SJCRH30 (cell line): ENCODE measurements at regions not wholly inside any gene's neighbourhood (a gene's known extent, or its start where the extent isn't known, plus 50 kb on each side); places are given as distances from the start of the nearest gene placed in this dataset.
"Not testable (repeated sequence)": the region's sequence is repeated elsewhere in the genome, so short reads cannot be mapped to it uniquely, and the experiment has no call there.

Experiments used
- DNase-seq, 2 experiments: peaks; one replicate each; pipeline ENCODE4 v3.0.0-alpha.2; 2015 to 2020
- H3K27ac ChIP-seq: fragments of 250-450 bp; sonication (Bioruptor Pico); 2 replicates; pipeline ENCODE4 v1.5.1; 2020; ENCODE audit warnings: mild to moderate bottlenecking, moderate library complexity
- H3K27me3 ChIP-seq: fragments of 250-450 bp; sonication (Bioruptor Pico); 2 replicates; pipeline ENCODE4 v1.5.1; 2020; ENCODE audit warnings: mild to moderate bottlenecking, moderate library complexity
- H3K36me3 ChIP-seq: fragments of 250-450 bp; sonication (Bioruptor Pico); 2 replicates; pipeline ENCODE4 v1.5.1; 2020; ENCODE audit warnings: mild to moderate bottlenecking, moderate library complexity
- H3K4me1 ChIP-seq: fragments of 250-450 bp; sonication (Bioruptor Pico); 2 replicates; pipeline ENCODE4 v1.5.1; 2020; ENCODE audit warnings: mild to moderate bottlenecking, moderate library complexity
- H3K4me3 ChIP-seq: fragments of 250-450 bp; sonication (Bioruptor Pico); 2 replicates; pipeline ENCODE4 v1.5.1; 2020; ENCODE audit warnings: mild to moderate bottlenecking, moderate library complexity
- H3K9me3 ChIP-seq: fragments of 250-450 bp; sonication (Bioruptor Pico); replicated peaks from 2 replicates; pipeline ENCODE4 v1.5.1; 2020; ENCODE audit warnings: mild to moderate bottlenecking, moderate library complexity

DNA sequence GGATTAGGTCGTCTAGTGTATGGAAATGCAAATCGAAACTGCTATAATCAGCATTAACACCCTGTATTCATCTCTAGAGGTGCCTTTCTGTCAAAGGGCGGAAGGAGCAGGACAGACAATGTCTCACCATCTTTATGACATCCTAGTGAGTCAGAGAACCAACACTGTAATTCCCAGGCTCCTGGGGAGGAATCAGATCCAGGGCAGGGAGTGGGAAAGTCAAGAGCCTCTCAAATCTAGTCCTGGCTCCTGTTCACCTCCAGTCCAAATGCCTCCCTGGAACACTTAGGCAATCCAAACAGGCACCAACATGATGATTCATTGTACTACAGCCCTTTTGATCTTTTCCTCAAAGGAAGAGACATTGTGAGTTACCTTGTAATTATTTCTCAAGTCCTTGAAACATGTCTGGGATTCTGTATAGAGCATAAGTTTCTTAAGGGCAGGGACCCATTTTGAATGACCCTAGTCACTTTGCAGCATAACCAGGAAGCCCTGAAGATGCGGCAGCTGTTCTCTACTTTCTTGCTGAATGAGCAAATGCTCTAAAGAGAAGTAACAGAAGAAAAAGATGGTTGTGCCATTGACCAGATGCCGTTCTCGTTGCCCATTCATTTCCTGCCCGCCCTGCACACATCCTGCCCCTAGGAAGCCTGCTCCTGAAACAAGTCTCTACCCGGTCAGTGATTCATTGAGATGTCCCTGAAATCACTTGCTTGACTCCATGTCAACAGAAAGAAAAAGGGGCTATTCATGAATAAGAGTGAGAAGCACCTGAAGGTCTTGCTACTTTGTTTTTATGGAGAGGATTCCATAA, 112.8 kb upstream of the JARID2 start:
- Histone ChIP-seq H3K4me1 (no peaks in the 10 kb centered on the region), H3K27ac (no peak overlapping the region), H3K36me3 (no peaks in the 10 kb centered on the region), H3K9me3 (no peaks in the 10 kb centered on the region), H3K27me3 (no peaks in the 10 kb centered on the region), H3K4me3 (no peak overlapping the region)
- no peak for DNase-seq

DNA sequence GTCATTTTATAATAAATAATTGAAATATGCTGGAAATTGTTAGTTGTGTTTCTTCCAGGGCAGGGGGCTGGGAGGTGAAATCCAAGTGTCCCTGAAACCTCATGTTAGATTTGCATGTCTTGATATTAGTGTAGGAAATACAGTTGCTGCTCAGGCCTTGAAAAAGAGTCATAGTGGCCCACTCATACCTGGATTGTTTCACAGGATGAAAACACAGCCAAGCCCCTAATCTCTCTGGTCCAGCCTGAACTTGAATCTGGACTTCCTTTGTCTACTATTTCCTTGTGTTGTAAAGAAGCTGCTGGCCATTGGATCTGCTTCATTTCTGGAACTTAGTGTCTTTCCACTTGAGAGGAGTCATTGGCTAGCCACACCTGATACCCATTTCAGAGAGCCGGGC, 108.8 kb upstream of the JARID2 start:
- no peak for DNase-seq
- Histone ChIP-seq H3K27ac (no peak overlapping the region), H3K36me3 (no peaks in the 10 kb centered on the region), H3K27me3 (no peaks in the 10 kb centered on the region), H3K4me1 (no peaks in the 10 kb centered on the region), H3K9me3 (no peaks in the 10 kb centered on the region), H3K4me3 (no peak overlapping the region)

DNA sequence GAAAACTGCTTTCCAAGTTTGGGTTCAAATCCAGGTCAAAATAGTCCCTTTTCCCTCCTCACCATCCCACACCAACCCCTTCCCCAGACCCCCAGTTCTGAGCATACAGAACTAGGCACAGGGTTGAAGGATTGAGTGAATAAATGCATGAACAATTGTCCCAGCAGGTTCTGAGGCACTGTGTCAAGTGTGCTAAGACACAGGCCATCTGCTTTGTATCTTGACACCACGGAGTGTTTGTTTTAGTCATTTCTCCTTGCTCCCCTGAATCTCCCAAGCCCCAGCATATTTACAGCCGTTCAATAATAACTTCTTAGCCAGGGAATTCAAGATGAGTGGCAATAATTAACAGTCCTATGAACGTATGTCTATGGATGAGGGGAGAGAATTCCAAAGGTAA, 102.8 kb upstream of the JARID2 start:
- Histone ChIP-seq H3K4me3 (no peak overlapping the region), H3K27ac (no peak overlapping the region), H3K4me1 (peaks cover 3% of the 10 kb centered on the region), H3K9me3 (no peaks in the 10 kb centered on the region), H3K36me3 (no peaks in the 10 kb centered on the region), H3K27me3 (no peaks in the 10 kb centered on the region)
- DNase-seq, result no peak

DNA sequence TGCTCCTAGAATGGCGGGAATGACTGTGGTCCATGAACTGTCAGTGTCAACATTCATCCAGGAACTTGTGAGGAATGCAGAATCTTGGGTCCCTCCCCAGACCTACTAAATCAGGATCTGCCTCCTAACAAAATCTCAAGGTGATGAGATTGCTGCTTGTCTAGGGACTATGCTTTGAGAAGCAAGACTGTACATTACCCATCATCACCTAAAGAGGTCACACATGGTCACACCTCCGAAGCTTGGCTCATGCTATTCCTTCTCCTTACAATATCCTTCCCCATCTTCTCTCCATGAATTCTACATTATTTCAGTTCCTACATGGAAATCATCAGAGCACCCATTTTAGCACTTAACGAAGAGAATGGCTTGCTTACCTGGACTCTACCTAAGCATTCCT, 102.3 kb upstream of the JARID2 start:
- Histone ChIP-seq H3K27me3 (no peaks in the 10 kb centered on the region), H3K36me3 (no peaks in the 10 kb centered on the region), H3K27ac (no peak overlapping the region), H3K4me1 (peaks cover 6% of the 10 kb centered on the region), H3K9me3 (no peaks in the 10 kb centered on the region), H3K4me3 (no peak overlapping the region)
- no peak for DNase-seq

DNA sequence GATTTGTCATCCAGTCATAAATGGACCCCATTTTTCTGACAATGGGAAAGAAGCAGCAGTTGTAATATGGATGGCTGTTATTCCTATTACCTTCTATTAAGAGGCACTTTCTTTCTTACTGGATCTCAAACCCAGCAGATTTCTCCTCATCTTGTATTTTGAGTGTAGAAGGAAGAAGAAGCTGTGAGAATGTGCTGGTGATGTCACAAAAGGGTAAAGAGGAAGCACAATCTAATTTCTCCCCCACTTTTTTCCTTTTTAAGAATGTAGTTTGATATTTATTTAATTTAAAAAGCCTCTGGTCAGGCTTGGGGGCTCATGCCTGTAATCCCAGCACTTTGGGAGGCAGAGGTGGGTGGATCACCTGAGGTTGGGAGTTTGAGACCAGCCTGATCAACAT, 100.0 kb upstream of the JARID2 start:
- Histone ChIP-seq H3K36me3 (no peaks in the 10 kb centered on the region), H3K27me3 (no peaks in the 10 kb centered on the region), H3K4me3 (no peak overlapping the region), H3K27ac (no peak overlapping the region), H3K4me1 (peaks cover 9% of the 10 kb centered on the region), H3K9me3 (no peaks in the 10 kb centered on the region)
- no peak for DNase-seq

DNA sequence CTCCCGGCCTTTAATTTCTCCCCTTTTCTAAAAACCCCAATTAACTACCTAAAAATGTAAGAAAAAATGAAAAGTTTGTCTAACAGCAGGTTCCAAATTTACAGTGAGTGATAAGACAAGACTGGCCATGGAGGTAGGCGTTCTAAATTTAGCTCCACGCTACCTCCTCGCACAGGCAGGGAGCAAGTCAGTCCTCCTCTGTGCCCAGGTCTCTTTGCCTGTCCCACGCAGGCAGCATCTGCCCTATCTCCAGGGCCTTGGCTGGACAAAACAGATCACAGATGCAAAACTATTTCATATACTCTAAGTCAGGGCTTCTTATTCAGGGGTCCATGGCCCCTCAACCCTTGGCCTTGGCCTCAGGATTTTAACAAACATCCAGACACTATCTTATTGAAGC, 98.0 kb upstream of the JARID2 start:
- Histone ChIP-seq H3K9me3 (no peaks in the 10 kb centered on the region), H3K36me3 (no peaks in the 10 kb centered on the region), H3K4me3 (no peak overlapping the region), H3K27me3 (no peaks in the 10 kb centered on the region), H3K4me1 (peaks cover 9% of the 10 kb centered on the region), H3K27ac (peak overlapping the region; percentile 31; the same call in 1 of the 2 replicates)
- no peak for DNase-seq

DNA sequence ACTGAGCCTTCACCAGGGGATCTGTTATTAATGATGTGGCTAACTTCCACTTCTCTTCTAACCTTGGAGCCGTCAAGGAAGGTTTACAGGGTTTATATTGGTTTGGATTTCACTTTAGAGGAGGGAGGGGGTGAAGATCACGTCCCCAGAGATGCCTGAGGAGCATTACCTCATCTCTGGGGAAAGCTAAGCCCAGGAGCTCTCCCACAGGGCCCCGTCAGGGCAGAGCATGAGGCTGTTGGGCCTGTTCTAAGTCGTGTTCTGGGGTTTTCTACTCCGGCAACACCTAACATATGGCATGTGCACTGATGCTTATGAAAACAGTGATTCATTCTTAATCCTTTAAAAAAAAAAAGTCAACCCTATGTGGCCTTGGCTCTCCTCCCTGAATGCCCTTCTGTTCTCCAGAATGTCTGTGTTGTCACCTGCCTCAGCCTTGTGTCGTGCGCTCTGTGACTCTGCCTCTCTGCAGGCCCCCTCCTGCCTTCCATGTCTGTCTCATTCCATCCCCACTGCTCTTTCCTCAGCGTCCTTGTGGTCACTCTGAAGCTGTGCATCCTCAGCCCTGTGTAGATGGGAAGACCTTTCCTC, 97.4 kb upstream of the JARID2 start:
- Histone ChIP-seq H3K9me3 (no peaks in the 10 kb centered on the region), H3K36me3 (no peaks in the 10 kb centered on the region), H3K4me1 (peaks cover 9% of the 10 kb centered on the region), H3K27me3 (no peaks in the 10 kb centered on the region), H3K4me3 (no peak overlapping the region), H3K27ac (peak overlapping the region; percentile 31; the same call in 1 of the 2 replicates)
- peak; percentile 73 to 81 for DNase-seq

DNA sequence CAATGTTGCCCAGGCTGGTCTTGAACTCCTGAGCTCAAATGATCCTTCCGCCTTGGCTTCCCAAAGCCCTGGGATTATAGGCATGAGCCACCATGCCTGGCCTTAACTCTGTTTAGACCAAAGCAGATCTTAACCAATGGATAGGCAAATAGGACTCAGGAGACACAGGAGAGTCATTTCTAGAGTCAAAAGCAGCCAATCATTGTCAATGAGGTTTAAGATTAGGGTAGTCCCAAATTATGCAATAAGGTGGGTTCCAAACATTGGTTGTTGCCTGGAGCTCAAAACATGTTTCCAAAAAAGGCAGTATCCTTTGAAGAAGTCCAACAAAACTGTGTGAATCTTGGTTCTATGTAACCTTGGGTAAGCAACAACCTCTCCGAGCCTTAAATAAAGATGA, 95.7 kb upstream of the JARID2 start:
- no peak overlapping the region for H3K27ac ChIP-seq
- no peak overlapping the region for H3K4me3 ChIP-seq
- no peak for DNase-seq
- H3K4me1 ChIP-seq, result peaks cover 9% of the 10 kb centered on the region
- H3K9me3 ChIP-seq, result no peaks in the 10 kb centered on the region
- H3K27me3 ChIP-seq, result no peaks in the 10 kb centered on the region
- H3K36me3 ChIP-seq, result no peaks in the 10 kb centered on the region

DNA sequence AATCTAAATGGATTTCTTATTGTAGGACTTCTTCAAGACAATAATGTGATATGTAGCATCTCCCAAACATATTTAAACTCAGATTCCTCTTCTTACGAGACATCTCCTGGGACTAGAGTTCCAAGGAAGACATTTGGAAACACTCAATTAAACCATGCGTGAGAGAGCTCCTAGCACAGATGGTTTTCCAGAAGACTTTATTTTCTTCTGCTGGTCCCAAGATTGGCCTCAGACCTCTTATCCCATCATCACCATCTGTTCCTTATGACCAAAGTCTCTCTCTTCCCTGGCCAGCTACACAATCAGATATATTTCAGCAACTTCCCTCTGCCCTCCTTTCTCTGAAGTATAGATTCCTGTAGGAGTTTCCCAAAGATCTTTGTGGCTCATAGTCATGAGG, 93.2 kb upstream of the JARID2 start:
- no peaks in the 10 kb centered on the region for H3K36me3 ChIP-seq
- H3K27me3 ChIP-seq, result no peaks in the 10 kb centered on the region
- peaks cover 9% of the 10 kb centered on the region for H3K4me1 ChIP-seq
- H3K27ac ChIP-seq, result no peak overlapping the region
- H3K9me3 ChIP-seq, result no peaks in the 10 kb centered on the region
- H3K4me3 ChIP-seq, result no peak overlapping the region
- no peak for DNase-seq

DNA sequence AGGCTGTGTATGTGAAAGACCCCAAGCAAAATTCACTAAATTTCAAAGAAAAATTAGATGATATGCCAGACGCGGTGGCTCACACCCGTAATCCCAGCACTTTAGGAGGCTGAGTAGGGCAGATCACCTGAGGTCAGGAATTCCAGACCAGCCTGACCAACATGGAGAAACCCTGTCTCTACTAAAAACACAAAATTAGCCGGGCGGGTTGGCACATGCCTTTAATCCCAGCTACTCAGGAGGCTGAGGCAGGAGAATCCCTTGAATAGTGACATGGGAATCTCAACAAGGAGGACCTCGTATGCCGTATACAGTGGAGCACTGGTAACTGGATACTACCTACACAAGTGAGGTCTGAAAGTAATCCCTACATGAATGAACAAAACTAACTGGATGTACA, 92.7 kb upstream of the JARID2 start:
- no peak overlapping the region for H3K4me3 ChIP-seq
- H3K27me3 ChIP-seq, result no peaks in the 10 kb centered on the region
- no peaks in the 10 kb centered on the region for H3K9me3 ChIP-seq
- H3K4me1 ChIP-seq, result peaks cover 5% of the 10 kb centered on the region
- no peaks in the 10 kb centered on the region for H3K36me3 ChIP-seq
- DNase-seq, result no peak
- H3K27ac ChIP-seq, result no peak overlapping the region

DNA sequence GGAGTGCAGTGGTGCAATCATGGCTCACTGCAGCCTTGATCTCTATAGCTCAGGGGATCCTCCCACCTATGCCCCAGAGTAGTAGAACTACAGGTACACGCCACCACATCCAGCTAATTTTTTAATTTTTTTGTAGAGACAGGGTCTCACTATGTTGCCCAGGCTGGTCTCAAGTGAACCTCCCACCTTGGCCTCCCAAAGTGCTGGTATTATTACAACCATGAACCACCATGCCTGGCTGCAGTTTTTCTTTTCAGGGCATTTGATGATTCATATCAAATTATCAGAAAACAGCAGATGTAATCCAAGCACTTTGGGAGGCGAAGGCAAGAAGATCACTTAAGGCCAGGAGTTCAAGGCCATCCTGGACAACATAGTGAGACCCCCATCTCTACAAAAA, 88.4 kb upstream of the JARID2 start:
- Histone ChIP-seq H3K9me3 (no peaks in the 10 kb centered on the region), H3K4me3 (no peak overlapping the region), H3K27ac (no peak overlapping the region), H3K27me3 (no peaks in the 10 kb centered on the region), H3K4me1 (no peaks in the 10 kb centered on the region), H3K36me3 (no peaks in the 10 kb centered on the region)
- no peak for DNase-seq

DNA sequence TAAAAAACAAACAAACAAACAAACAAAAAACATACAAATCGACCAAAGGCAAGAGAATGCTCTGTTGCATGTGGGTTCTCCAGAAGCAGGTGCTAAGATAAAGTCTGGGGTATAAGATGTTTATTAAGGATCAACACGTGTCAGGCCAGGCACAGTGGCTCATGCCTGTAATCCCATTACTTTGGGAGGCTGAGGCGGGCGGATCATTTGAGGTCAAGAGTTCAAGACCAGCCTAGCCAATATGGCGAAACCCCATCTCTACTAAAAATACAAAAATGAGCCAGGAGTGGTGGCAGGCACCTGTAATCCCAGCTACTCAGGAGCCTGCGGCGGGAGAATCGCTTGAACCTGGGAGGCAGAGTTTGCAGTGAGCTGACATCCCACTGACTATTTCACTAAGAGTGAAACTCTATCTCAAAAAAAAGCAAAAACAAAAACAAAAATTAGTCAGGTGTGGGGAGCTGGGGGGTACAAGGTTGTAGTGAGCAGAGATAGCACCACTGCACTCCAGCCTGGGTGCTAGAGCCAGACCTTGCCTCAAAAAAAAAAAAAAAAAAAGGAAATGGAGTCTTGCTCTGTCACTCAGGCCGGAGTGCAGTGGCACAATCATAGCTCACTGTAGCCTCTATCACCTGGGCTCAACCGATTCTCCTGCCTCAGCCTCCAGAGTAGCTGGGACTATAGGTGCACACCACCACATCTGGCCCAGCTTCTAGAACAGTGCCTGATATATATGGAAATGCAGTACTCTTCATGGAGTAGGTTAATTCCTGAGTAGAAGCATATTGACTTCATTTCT, 86.8 kb upstream of the JARID2 start:
- H3K4me3 ChIP-seq, result no peak overlapping the region
- no peaks in the 10 kb centered on the region for H3K4me1 ChIP-seq
- no peak for DNase-seq
- H3K27me3 ChIP-seq, result no peaks in the 10 kb centered on the region
- no peaks in the 10 kb centered on the region for H3K36me3 ChIP-seq
- no peak overlapping the region for H3K27ac ChIP-seq
- H3K9me3 ChIP-seq, result no peaks in the 10 kb centered on the region

DNA sequence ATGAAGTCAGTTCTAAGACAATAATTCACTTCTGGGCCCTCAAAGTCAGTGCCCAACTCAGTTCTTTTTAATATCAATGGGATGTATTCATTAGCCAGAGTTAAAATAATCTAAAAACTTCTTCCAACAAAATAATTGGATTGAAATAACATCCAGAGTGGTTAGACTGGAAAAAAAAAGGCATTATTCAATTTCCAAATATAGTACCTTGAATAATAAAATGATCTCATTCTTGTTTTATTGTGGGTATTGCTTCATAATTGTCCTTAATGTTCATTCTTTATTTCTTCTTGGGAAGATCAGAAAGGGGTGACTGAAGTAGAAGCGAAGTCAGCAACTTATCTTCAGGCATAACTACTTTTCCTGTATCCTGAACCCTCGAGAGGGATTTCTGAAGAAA, 85.1 kb upstream of the JARID2 start:
- Histone ChIP-seq H3K4me1 (no peaks in the 10 kb centered on the region), H3K36me3 (no peaks in the 10 kb centered on the region), H3K27ac (no peak overlapping the region), H3K9me3 (no peaks in the 10 kb centered on the region), H3K27me3 (no peaks in the 10 kb centered on the region), H3K4me3 (no peak overlapping the region)
- no peak for DNase-seq

DNA sequence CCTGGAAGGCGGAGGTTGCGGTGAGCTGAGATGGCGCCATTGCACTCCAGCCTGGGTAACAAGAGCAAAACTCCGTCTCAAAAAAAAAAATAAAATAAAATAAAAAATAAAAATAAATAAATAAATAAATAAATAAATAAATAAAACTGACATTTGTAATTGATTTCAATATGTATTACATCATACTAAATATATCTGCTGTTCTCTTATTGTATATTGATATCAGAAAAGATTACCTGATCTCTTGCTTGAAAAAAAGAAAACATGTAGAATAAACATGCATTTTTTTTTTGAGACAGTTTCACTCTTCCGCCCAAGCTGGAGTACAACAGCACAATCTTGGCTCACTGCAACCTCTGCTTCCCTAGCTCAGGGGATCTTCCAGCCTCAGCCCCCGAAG, 81.0 kb upstream of the JARID2 start:
- H3K27ac ChIP-seq, H3K36me3 ChIP-seq, H3K4me1 ChIP-seq, H3K27me3 ChIP-seq, H3K4me3 ChIP-seq, H3K9me3 ChIP-seq, DNase-seq: not testable (repeated sequence)

DNA sequence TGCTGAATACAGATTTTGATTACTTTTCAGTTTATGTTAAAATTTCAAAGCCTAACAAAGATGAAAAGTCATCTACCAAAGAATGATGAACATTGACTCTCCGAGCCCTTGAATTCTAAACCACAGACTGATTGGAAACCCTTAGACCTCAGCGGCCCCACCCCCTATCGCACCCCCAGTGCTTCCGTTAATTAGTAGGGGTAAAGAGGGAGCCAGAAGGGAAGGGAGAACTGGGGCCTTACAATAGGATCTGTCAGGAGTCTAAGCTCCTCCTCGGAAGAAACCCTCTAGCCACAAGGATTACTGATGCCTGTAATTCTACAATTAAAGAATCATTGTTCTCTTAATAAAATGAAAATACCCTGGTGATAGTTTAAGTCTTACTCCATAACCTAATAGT, 79.7 kb upstream of the JARID2 start:
- H3K36me3 ChIP-seq, result no peaks in the 10 kb centered on the region
- no peaks in the 10 kb centered on the region for H3K4me1 ChIP-seq
- H3K9me3 ChIP-seq, result no peaks in the 10 kb centered on the region
- H3K27ac ChIP-seq, result no peak overlapping the region
- H3K27me3 ChIP-seq, result no peaks in the 10 kb centered on the region
- no peak for DNase-seq
- no peak overlapping the region for H3K4me3 ChIP-seq
